ENCODE measurements at regions not wholly inside any gene's neighbourhood (a gene's known extent, or its start where the extent isn't known, plus 50 kb on each side); places are given as distances from the start of the nearest gene placed in this dataset.

DNA sequence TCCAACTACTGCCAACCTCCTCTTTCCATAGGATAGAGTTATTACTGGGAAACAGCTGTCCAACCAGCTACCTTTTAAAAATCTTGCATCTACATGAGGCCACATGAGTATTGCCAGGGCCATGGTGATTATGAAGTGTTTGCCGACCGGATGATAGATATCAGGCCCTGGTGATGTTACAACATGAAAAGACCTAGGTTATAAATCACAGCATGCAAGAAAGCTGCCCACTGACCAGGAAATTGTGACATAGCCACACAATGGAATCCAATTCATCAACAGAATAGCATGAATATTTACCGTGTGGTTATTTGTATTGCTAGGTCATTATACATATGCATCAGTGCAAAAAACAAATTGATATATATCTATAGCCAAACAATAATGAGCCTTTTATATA lies 517.0 kb downstream of the INHBA start:
- Histone ChIP-seq H3K79me2 (no peaks in the 10 kb centered on the region), H3K4me3 (no peak overlapping the region), H2AFZ (no peak overlapping the region), H3K27me3 (no peaks in the 10 kb centered on the region), H3K36me3 (replicated peaks; ENCODE audit: insufficient read depth, low read depth) (no peaks in the 10 kb centered on the region), H4K20me1 (ENCODE audit: insufficient read depth, poor library complexity, severe bottlenecking) (no peaks in the 10 kb centered on the region), H3K4me1 (ENCODE audit: insufficient read depth) (peaks cover 11% of the 10 kb centered on the region), H3K4me2 (no peak overlapping the region), H3K9me3 (ENCODE audit: low read depth) (no peaks in the 10 kb centered on the region), H3K27ac (no peak overlapping the region), H3K9me2 (replicated peaks; ENCODE audit: insufficient read depth) (no peaks in the 10 kb centered on the region)
- no peak for DNase-seq (ENCODE audit: low spot score)
- WGBS (ENCODE audit: low lambda C conversion rate, missing lambda C conversion rate): 59% methylated on average over 3 of the region's 3 CpGs
- no peak for TF ChIP-seq EZH2phosphoT487 (IDR thresholded peaks at IDR 0.05; ENCODE audit: low read depth, severe bottlenecking, unreplicated experiment)
- TF ChIP-seq EZH2 (IDR thresholded peaks at IDR 0.05; ENCODE audit: borderline replicate concordance): no peak

- Histone ChIP-seq H3K27me3 (no peaks in the 10 kb centered on the region), H3K4me2 (no peak overlapping the region), H3K4me3 (no peak overlapping the region), H4K20me1 (ENCODE audit: insufficient read depth, poor library complexity, severe bottlenecking) (no peaks in the 10 kb centered on the region), H3K4me1 (ENCODE audit: insufficient read depth) (peaks cover 7% of the 10 kb centered on the region), H3K9me2 (replicated peaks; ENCODE audit: insufficient read depth) (no peaks in the 10 kb centered on the region), H2AFZ (no peak overlapping the region), H3K9me3 (ENCODE audit: low read depth) (no peaks in the 10 kb centered on the region), H3K36me3 (replicated peaks; ENCODE audit: insufficient read depth, low read depth) (no peaks in the 10 kb centered on the region), H3K79me2 (no peaks in the 10 kb centered on the region), H3K27ac (no peak overlapping the region)
- no peak for DNase-seq (ENCODE audit: low spot score)
- 93% methylated on average over 6 of the region's 6 CpGs for WGBS (ENCODE audit: low lambda C conversion rate, missing lambda C conversion rate)
- TF ChIP-seq CTCF (IDR thresholded peaks at IDR 0.05; ENCODE audit: poor library complexity) (no peak), EZH2phosphoT487 (IDR thresholded peaks at IDR 0.05; ENCODE audit: low read depth, severe bottlenecking, unreplicated experiment) (no peak), EZH2 (IDR thresholded peaks at IDR 0.05; ENCODE audit: borderline replicate concordance) (no peak)
These were observed 519.1 kb downstream of the INHBA start for GRCh38 chr7:41183741-41184140.

GRCh38 chr7:41182782-41183181 lies 520.1 kb downstream of the INHBA start:
- Histone ChIP-seq H2AFZ (no peak overlapping the region), H3K4me3 (no peak overlapping the region), H3K9me3 (ENCODE audit: low read depth) (no peaks in the 10 kb centered on the region), H3K4me1 (ENCODE audit: insufficient read depth) (no peaks in the 10 kb centered on the region), H3K27ac (no peak overlapping the region), H3K4me2 (no peak overlapping the region), H4K20me1 (ENCODE audit: insufficient read depth, poor library complexity, severe bottlenecking) (no peaks in the 10 kb centered on the region), H3K79me2 (no peaks in the 10 kb centered on the region), H3K9me2 (replicated peaks; ENCODE audit: insufficient read depth) (no peaks in the 10 kb centered on the region), H3K27me3 (no peaks in the 10 kb centered on the region), H3K36me3 (replicated peaks; ENCODE audit: insufficient read depth, low read depth) (no peaks in the 10 kb centered on the region)
- no peak for DNase-seq (ENCODE audit: low spot score)
- no peak for TF ChIP-seq CTCF (IDR thresholded peaks at IDR 0.05; ENCODE audit: poor library complexity)
- no peak for TF ChIP-seq EZH2 (IDR thresholded peaks at IDR 0.05; ENCODE audit: borderline replicate concordance)
- no peak for TF ChIP-seq EZH2phosphoT487 (IDR thresholded peaks at IDR 0.05; ENCODE audit: low read depth, severe bottlenecking, unreplicated experiment)
- WGBS (ENCODE audit: low lambda C conversion rate, missing lambda C conversion rate): 100% methylated on average over 1 of the region's 2 CpGs

DNA sequence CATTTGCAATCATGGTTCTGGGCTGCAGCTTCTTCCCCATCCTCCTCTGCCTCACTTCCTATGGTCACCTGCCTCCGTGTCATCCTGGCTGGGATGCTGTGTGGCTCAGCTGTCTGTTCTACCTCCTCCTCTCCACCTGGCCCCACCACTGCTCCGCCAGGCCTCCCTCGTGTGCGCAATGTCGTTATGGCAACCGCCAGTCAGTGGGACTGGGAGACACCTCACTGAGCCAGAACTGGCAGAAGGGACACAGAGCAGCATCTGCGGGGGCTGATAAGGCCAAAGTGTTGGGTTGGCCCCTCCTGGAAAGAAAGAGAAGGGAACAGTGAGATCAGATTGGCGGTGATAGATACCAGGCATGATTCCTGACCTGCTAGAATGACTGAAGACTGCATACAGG lies 527.5 kb downstream of the INHBA start:
- H2AFZ ChIP-seq: no peak overlapping the region
- no peak overlapping the region for H3K27ac ChIP-seq
- H3K36me3 ChIP-seq (replicated peaks; ENCODE audit: insufficient read depth, low read depth): no peaks in the 10 kb centered on the region
- H3K4me3 ChIP-seq: no peak overlapping the region
- WGBS (ENCODE audit: low lambda C conversion rate, missing lambda C conversion rate): 79% methylated on average over 8 of the region's 8 CpGs
- TF ChIP-seq CTCF (IDR thresholded peaks at IDR 0.05; ENCODE audit: poor library complexity): no peak
- TF ChIP-seq EZH2 (IDR thresholded peaks at IDR 0.05; ENCODE audit: borderline replicate concordance): no peak
- TF ChIP-seq EZH2phosphoT487 (IDR thresholded peaks at IDR 0.05; ENCODE audit: low read depth, severe bottlenecking, unreplicated experiment): no peak
- no peaks in the 10 kb centered on the region for H3K4me1 ChIP-seq (ENCODE audit: insufficient read depth)
- no peak for DNase-seq (ENCODE audit: low spot score)
- no peaks in the 10 kb centered on the region for H3K9me2 ChIP-seq (replicated peaks; ENCODE audit: insufficient read depth)
- no peaks in the 10 kb centered on the region for H3K9me3 ChIP-seq (ENCODE audit: low read depth)
- H3K4me2 ChIP-seq: no peak overlapping the region
- no peaks in the 10 kb centered on the region for H4K20me1 ChIP-seq (ENCODE audit: insufficient read depth, poor library complexity, severe bottlenecking)
- no peaks in the 10 kb centered on the region for H3K27me3 ChIP-seq
- no peaks in the 10 kb centered on the region for H3K79me2 ChIP-seq
